ENCODE measurements at regions not wholly inside any gene's neighbourhood (a gene's known extent, or its start where the extent isn't known, plus 50 kb on each side); places are given as distances from the start of the nearest gene placed in this dataset.

DNA sequence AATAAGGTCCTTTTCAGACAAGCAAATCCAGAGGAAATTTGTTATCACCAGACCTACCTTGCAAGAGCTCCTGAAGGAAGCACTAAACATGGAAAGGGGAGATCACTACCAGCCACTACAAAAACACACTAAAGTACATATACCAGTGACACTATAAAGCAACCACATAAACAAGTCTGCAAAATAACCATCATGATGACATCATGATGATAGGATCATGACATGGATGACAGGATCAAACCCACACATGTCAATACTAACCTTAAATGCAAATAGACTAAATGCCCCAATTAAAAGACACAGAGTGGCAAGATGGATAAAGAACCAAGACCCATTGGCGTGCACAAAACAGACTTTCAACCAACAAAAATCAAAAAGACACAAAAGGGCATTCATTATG, 688.8 kb upstream of the NR5A2 start:
- peaks cover 8% of the 10 kb centered on the region for H3K27me3 Mint-ChIP-seq
- DNase-seq (ENCODE audit: extremely low spot score, unreplicated experiment) = no peak
- peaks cover 7% of the 10 kb centered on the region for H3K9me3 Mint-ChIP-seq
- H3K36me3 Mint-ChIP-seq = no peaks in the 10 kb centered on the region
- H3K4me3 Mint-ChIP-seq = no peak overlapping the region
- no peaks in the 10 kb centered on the region for H3K4me1 Mint-ChIP-seq (ENCODE audit: unreplicated experiment)
- TF ChIP-seq, protein P1, sequence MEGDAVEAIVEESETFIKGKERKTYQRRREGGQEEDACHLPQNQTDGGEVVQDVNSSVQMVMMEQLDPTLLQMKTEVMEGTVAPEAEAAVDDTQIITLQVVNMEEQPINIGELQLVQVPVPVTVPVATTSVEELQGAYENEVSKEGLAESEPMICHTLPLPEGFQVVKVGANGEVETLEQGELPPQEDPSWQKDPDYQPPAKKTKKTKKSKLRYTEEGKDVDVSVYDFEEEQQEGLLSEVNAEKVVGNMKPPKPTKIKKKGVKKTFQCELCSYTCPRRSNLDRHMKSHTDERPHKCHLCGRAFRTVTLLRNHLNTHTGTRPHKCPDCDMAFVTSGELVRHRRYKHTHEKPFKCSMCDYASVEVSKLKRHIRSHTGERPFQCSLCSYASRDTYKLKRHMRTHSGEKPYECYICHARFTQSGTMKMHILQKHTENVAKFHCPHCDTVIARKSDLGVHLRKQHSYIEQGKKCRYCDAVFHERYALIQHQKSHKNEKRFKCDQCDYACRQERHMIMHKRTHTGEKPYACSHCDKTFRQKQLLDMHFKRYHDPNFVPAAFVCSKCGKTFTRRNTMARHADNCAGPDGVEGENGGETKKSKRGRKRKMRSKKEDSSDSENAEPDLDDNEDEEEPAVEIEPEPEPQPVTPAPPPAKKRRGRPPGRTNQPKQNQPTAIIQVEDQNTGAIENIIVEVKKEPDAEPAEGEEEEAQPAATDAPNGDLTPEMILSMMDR (conservative IDR thresholded peaks at IDR 0.05) = no peak
- H3K27ac Mint-ChIP-seq = no peak overlapping the region

DNA sequence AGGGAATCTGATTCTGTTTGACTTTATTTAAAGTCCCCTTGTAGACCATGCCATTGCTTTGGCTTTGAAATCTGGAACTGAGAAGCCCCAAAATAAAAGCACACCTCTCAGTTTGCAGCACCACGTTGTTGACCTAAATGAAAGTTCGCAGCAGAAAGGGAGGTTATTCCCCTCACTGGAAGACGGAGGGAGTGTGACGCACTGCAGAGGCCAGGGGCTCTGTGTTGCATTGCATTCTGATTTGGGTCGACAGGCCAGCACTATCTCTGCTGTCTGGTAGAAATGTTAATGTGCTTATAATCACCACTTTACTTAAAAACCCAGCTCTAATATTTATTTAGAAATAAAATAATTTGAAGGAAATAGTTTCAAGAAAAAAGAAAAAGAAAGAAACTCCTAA, 675.2 kb upstream of the NR5A2 start:
- TF ChIP-seq, protein P1 (conservative IDR thresholded peaks at IDR 0.05) = no peak
- Mint-ChIP-seq H3K27ac (no peak overlapping the region), H3K4me1 (ENCODE audit: unreplicated experiment) (no peaks in the 10 kb centered on the region), H3K9me3 (peaks cover 14% of the 10 kb centered on the region), H3K36me3 (no peaks in the 10 kb centered on the region), H3K4me3 (no peak overlapping the region), H3K27me3 (peaks cover 2% of the 10 kb centered on the region)
- no peak for DNase-seq (ENCODE audit: extremely low spot score, unreplicated experiment)

DNA sequence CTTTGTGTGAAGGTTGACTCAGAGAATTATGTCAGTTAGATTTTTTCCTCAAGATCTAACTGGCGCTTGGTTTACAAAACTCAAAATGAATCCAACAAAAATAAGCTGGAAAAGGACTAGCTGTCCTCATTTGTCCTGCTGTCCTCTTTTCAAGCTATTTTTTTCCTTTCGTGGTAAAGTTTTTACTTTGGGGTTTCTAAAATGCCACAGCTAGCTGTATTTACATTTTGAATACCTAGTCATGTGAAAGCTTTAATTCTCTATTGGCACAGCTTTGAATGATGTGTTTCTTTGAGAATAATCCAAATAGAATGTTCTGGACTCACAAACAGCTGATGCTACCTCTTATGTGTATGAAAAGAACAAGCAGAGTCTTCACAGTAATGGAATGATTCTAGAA, 673.6 kb upstream of the NR5A2 start:
- Mint-ChIP-seq H3K9me3 (peaks cover 6% of the 10 kb centered on the region), H3K27me3 (peaks cover 2% of the 10 kb centered on the region), H3K4me1 (ENCODE audit: unreplicated experiment) (no peaks in the 10 kb centered on the region), H3K27ac (no peak overlapping the region), H3K36me3 (no peaks in the 10 kb centered on the region), H3K4me3 (no peak overlapping the region)
- no peak for DNase-seq (ENCODE audit: extremely low spot score, unreplicated experiment)
- TF ChIP-seq, protein P1 (conservative IDR thresholded peaks at IDR 0.05) = no peak

DNA sequence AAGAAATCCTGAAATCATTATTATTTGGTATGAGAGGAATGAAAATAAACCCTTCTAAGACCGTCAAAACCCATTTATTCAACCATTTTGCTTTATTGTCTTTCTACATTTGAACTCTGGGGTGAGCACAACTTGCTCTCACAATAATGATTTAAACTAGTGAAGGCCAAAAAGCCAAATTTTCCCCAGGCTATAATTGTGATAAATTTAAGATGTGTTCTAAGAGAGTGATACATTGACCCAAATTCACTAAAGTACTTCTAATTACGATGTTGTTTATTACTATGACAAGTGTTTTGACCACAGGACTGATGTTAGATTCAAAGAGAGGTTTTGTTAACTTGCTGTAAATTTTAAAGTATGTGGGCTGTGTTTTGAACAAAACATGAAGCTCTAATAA, 670.9 kb upstream of the NR5A2 start:
- no peak overlapping the region for H3K27ac Mint-ChIP-seq
- TF ChIP-seq, protein P1 (conservative IDR thresholded peaks at IDR 0.05) = no peak
- DNase-seq (ENCODE audit: extremely low spot score, unreplicated experiment) = no peak
- no peak overlapping the region for H3K4me3 Mint-ChIP-seq
- H3K4me1 Mint-ChIP-seq (ENCODE audit: unreplicated experiment) = no peaks in the 10 kb centered on the region
- no peaks in the 10 kb centered on the region for H3K27me3 Mint-ChIP-seq
- H3K9me3 Mint-ChIP-seq = peaks cover 5% of the 10 kb centered on the region
- H3K36me3 Mint-ChIP-seq = no peaks in the 10 kb centered on the region

GRCh38 chr1:199357599-199357998, 669.9 kb upstream of the NR5A2 start:
- Mint-ChIP-seq H3K36me3 (no peaks in the 10 kb centered on the region), H3K4me3 (no peak overlapping the region)

More at GRCh38 chr1:199357599-199357998, 669.9 kb upstream of the NR5A2 start:
- no peak for DNase-seq (ENCODE audit: extremely low spot score, unreplicated experiment)
- Mint-ChIP-seq H3K27ac (no peak overlapping the region), H3K4me1 (ENCODE audit: unreplicated experiment) (no peaks in the 10 kb centered on the region), H3K9me3 (peaks cover 5% of the 10 kb centered on the region), H3K27me3 (no peaks in the 10 kb centered on the region)
- TF ChIP-seq, protein P1 (conservative IDR thresholded peaks at IDR 0.05) = no peak

Data from type B pancreatic cell (in vitro differentiated cells).